PFSK-1 (cell line): ENCODE measurements at regions not wholly inside any gene's neighbourhood (a gene's known extent, or its start where the extent isn't known, plus 50 kb on each side); places are given as distances from the start of the nearest gene placed in this dataset.

ENCODE experiments used
- FOXP2 ChIP-seq: optimal IDR thresholded peaks from 2 replicates; pipeline ENCODE3; 2011; ENCODE audit warnings: borderline replicate concordance, control low read depth, inconsistent platforms; ENCODE audit not compliant: insufficient read depth; ENCODE audit errors: extremely low read length, extremely low read depth
- POLR2AphosphoS5 ChIP-seq: IDR thresholded peaks from 2 replicates; pipeline ENCODE4 v1.6.1; 2012; ENCODE audit warnings: low read depth, mild to moderate bottlenecking, control low read depth, low read length, moderate library complexity
- SIN3A ChIP-seq: IDR thresholded peaks from 2 replicates; pipeline ENCODE4 v1.6.1; 2012; ENCODE audit warnings: mild to moderate bottlenecking, low read length, moderate library complexity, borderline replicate concordance; ENCODE audit not compliant: insufficient read depth
- TAF1 ChIP-seq: IDR thresholded peaks from 2 replicates; pipeline ENCODE4 v1.6.1; 2012; ENCODE audit warnings: low read length, control low read depth, borderline replicate concordance; ENCODE audit not compliant: insufficient read depth
- TF ChIP-seq, protein P1 (sequence below), 2 experiments: IDR thresholded peaks; 2 replicates each; pipeline versions ENCODE4 v1.6.1 to v1.8.0; 2011 to 2012; ENCODE audit warnings: low read depth in 2 of 2, low read length in 2 of 2, control low read depth in 1 of 2, inconsistent platforms in 1 of 2, mild to moderate bottlenecking in 1 of 2, moderate library complexity in 1 of 2; ENCODE audit not compliant: insufficient read depth in 1 of 2

DNA sequence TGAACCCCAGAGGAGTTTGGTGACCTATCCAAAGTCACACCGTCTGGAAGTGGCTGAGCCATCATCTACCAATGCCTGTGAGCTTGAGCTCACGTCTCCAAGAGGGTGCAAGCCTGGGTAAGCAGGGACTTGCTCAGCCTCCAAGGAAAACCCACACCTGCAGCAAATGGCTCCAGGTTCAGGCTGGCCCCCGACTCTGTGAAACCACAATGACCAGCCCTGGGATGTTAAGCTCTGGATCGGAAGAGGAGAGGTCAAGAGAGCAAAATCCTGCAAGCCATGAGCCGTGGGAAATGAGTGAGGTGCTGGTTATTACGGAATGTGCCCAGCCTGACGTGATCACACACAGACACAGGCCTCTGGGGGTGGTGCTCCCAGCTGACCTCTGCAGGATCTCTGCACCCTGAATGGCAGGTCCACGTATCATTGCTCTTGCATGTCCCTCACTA lies 94.1 kb upstream of the OTOS start:
- TF ChIP-seq TAF1 = no peak
- TF ChIP-seq POLR2AphosphoS5 = no peak
- TF ChIP-seq, protein P1, sequence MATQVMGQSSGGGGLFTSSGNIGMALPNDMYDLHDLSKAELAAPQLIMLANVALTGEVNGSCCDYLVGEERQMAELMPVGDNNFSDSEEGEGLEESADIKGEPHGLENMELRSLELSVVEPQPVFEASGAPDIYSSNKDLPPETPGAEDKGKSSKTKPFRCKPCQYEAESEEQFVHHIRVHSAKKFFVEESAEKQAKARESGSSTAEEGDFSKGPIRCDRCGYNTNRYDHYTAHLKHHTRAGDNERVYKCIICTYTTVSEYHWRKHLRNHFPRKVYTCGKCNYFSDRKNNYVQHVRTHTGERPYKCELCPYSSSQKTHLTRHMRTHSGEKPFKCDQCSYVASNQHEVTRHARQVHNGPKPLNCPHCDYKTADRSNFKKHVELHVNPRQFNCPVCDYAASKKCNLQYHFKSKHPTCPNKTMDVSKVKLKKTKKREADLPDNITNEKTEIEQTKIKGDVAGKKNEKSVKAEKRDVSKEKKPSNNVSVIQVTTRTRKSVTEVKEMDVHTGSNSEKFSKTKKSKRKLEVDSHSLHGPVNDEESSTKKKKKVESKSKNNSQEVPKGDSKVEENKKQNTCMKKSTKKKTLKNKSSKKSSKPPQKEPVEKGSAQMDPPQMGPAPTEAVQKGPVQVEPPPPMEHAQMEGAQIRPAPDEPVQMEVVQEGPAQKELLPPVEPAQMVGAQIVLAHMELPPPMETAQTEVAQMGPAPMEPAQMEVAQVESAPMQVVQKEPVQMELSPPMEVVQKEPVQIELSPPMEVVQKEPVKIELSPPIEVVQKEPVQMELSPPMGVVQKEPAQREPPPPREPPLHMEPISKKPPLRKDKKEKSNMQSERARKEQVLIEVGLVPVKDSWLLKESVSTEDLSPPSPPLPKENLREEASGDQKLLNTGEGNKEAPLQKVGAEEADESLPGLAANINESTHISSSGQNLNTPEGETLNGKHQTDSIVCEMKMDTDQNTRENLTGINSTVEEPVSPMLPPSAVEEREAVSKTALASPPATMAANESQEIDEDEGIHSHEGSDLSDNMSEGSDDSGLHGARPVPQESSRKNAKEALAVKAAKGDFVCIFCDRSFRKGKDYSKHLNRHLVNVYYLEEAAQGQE (IDR thresholded peaks at IDR 0.05; ENCODE audit: insufficient read depth in 1 of 2, low read depth in 2 of 2, low read length in 2 of 2) = no peak
- no peak for TF ChIP-seq SIN3A
- TF ChIP-seq FOXP2 = no peak

DNA sequence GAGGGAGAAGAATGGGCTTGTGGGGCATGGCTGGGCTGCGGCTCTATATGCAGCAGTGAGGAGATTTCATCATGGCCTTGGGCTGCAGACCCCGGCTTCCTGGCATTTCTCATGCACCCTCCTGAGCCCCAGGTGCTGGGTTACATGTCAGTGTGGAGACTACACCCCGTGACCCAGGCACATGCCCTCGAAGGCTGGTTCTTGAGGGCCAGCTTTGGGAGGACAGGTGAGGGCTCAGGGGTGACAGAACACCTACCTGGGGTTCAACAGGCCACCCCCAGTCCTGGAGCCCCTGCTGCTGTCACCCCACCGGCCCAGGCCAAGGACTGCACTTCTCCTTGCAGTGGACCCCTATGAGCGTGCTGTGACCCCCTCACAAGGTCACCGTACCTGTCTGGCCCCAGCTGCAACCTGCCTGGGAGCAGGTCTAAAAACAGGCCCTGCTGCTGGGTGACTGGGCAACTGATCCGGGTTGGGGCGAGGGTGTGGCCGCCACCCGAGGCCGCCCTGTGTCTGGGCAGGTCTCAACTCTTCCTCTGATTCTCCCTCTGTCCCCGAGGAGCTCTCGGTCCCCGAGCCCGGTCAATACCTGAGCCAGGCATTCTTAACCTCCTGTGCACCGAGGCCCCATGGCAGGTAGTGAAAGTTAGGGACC lies 94.8 kb upstream of the OTOS start:
- TF ChIP-seq SIN3A (no peak), TAF1 (no peak), FOXP2 (no peak), POLR2AphosphoS5 (no peak)
- TF ChIP-seq, protein P1 (IDR thresholded peaks at IDR 0.05; ENCODE audit: insufficient read depth in 1 of 2, low read depth in 2 of 2, low read length in 2 of 2) = no peak

DNA sequence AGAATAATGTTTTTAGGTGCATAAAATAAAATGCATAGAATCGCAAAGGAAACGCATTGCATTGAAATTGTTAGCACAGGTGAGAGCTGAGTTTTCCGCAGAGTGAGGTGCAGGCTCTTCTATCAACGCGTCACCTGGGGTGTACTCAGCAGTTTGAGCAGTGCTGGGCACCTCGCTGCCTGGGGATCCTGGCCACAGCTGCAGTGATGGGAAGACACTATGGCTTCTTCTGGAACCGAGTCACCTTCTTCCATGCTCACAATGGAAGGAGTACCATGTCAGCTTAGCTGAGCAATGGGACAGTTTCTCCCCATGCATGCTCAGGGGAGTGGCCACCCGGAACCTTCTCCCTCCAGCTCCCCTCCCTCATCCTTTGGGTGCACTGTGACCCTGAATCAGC lies 95.4 kb upstream of the OTOS start:
- TF ChIP-seq, protein P1 (IDR thresholded peaks at IDR 0.05; ENCODE audit: insufficient read depth in 1 of 2, low read depth in 2 of 2, low read length in 2 of 2) = no peak
- no peak for TF ChIP-seq POLR2AphosphoS5
- no peak for TF ChIP-seq TAF1
- TF ChIP-seq SIN3A = no peak
- TF ChIP-seq FOXP2 = no peak

DNA sequence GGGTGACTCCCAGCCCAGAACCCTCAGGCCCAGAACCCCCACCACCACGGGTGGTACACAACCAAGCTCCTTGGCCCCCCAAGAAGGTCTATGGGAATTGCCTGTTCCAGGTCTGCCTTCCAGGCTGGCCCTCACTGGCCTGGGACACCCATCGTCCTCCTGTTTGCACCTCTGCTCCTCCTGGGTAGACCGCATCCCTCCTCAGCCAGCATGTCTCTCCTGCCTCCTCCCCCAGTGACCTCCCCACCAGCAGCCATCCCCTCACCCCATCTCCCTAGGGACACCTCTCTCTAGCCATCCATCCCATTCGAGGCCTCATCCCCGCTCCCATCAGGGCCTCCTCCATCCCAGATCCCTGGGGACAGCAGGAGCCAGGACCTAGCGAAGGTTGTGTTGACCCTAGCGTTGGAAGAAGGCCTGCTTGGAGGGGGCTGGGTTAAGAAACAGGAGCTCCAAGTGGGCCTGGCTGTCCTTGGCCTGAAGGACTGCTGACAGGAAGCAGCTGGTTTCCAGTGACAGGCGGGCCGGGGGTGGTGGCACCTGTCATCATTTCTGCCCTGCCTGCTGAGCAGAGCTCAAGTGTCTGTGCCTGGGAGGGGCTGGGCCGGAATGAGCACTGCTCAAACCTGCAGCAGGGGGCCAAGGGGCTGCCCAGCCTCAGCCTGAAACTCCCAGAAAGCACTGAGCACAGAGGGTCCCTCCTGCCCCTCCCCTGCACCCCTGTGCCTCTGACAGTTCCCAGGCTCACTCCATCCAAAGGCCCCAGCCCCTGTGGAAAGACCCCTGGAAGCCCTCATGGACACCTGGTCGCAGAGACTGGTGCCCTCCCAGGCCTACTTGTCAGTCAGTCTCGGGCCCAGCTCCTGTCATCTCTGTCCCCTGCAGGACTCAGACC lies 96.0 kb upstream of the OTOS start:
- TF ChIP-seq, protein P1 (IDR thresholded peaks at IDR 0.05; ENCODE audit: insufficient read depth in 1 of 2, low read depth in 2 of 2, low read length in 2 of 2) = no peak
- TF ChIP-seq TAF1 = no peak
- no peak for TF ChIP-seq SIN3A
- TF ChIP-seq FOXP2 = no peak
- no peak for TF ChIP-seq POLR2AphosphoS5
